HG02840 (cell line): ENCODE measurements at regions not wholly inside any gene's neighbourhood (a gene's known extent, or its start where the extent isn't known, plus 50 kb on each side); places are given as distances from the start of the nearest gene placed in this dataset.

Experiments used
- ATAC-seq: cut with Tn5 transposase; IDR thresholded peaks from one replicate; pipeline ENCODE4 v1.9.1; 2021; ENCODE audit warnings: mild to moderate bottlenecking, moderate library complexity, moderate number of reproducible peaks; ENCODE audit not compliant: unreplicated experiment, low FRiP score

DNA sequence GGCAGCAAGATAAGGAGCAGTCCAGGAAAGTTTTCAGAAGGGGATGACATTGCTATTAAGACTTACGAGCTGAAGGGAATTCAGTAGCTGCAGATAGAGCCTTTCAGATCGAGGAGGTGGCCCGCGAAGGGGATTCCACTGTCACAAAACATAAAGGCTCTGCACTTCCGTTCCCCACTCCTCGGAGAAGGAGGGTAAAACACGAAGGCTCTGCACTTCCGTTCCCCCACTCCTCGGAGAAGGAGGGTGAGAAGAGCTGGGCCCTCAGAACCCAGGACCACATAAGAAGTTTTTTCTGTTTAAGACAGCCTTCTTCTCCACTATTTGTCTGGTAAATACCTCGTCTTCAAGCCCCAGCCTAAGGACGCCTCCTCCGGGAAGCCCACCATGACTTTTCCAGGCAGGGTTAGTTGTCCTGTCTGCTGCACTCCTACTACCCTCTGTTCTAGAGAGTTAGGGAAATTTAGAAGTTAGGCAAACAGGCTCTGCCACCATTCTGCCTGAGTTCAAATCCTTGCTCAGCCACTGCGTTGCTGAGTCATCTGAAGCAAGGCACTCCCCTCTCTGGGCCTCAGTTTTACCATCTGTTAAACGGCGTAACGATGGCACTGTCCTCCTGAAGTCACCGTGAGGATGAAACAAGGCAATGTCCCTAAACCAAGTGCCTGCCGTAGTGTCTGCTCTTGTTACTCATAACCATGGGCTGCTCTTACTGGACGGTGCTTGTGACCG, 134.1 kb upstream of the HES1 start:
- ATAC-seq, result no peak

DNA sequence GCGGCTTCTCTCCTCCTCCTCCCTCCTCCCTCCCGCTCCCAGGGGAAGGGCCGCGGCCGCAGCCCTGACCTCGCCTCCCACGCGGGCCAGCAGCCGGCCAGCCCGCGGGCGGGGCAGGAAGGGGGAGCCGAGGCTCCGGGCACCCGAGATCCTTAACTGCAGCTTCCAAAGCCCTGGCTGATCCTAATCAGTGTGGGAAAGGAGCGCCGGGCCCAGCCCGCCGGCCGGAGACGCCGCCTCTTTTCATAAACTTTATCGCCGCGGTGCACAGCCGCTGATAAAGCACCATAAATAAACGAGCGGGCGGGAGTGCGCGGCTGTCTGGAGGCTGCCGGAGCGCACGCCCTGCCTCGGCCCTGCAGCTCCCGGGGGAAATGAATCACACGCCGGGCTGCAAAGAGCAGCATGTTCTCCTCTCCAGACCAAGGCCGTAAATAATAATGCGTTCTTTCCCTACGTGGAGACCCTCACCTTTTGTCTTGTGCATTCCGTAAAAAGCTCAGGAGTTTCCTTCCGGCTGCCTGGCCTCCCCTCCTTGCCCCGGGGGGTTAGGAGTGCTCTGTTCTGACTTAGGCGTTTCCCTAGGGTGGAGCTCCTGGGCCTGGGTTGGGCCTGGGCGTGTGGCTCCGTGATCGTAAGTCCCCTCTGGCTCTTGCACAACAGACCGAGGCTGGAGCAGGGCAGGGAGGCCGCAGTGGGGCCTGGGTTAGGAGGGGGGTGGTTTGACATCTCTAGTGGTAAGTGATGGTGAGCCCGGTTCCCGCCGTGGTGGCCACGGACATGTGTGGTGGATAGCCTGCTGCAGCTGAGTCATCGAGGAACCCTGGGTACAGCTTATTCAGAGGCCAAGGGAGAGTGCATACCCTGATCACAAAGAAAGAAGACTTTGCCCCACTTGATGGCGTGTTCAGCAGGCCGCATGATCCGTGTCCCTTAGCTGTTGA, 132.6 kb upstream of the HES1 start:
- peak; percentile 58 for ATAC-seq

DNA sequence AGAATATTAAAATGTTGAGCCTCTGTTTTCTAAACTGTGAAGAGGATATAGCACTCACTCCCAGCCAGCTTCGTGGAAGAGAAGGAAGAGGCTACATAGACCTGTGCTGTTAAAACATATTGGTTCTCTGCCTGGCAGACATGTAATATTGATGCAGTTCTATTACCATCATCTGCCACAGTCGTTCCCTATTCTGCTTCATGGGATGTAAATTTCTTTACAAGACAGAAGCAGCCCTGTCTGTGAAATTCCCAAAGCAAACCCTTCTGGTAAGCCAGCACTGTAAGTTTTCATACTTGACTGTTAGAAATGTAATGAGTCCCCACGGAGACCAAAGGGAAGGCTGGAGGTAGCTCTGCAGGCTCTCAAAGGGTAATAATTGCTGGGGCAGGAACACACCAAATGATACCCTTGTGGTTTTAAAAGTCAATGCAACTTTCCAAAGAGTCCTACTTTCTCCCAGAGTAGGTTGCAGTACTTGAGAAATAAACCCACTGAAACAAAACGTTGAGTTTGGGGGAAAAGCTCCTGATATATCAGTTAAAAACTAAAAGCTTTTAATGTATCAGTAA, 129.9 kb upstream of the HES1 start:
- no peak for ATAC-seq

DNA sequence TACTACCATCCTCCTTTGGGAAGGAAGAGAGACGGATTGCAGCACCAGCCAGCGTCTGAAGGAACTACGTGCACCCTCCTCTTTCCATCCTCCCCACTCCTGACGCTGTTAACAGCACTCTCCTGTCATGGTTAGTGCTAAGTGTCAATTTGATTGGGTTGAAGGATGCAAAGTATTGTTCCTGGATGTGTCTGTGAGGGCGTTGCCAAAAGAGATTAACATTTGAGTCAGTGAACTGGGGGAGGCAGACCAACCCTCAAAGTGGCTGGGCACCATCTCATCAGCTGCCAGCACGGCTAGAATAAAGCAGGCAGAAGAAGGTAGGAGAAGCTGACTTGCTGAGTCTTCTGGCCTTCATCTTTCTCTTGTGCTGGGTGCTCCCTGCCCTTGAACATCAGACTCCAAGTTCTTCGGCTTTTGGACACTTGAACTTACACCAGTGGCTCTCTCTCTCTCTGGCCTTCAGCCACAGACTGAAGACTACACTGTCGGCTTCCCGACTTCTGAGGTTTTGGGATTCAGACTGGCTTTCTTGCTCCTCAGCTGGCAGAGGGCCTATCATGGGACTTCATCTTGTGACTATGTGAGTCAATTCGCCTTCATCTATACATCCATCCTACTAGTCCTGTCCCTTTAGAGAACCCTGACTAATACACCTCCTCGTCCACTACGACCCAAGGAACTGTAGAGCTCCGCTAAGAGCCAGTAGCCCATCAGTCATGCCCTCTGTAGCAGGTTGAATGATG, 128.2 kb upstream of the HES1 start:
- no peak for ATAC-seq

DNA sequence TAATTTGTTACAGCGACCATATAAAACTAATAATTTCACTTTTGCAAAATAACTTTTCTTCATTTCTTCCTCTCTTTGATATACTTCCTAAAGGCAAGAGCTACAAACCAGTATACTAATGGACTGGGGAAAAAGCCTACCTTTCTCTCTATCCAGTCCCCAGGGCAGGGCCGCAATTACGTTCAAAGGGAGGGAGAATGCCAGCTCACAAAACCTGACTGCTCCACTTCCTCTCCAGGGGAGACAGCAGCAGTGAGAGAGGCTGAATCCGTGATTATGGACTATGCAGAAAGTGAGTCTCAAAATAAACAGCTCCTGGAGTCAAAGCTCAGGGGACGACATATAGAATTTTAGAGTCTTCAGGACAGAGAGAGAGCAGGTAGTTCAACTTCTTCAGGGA, 126.9 kb upstream of the HES1 start:
- no peak for ATAC-seq

DNA sequence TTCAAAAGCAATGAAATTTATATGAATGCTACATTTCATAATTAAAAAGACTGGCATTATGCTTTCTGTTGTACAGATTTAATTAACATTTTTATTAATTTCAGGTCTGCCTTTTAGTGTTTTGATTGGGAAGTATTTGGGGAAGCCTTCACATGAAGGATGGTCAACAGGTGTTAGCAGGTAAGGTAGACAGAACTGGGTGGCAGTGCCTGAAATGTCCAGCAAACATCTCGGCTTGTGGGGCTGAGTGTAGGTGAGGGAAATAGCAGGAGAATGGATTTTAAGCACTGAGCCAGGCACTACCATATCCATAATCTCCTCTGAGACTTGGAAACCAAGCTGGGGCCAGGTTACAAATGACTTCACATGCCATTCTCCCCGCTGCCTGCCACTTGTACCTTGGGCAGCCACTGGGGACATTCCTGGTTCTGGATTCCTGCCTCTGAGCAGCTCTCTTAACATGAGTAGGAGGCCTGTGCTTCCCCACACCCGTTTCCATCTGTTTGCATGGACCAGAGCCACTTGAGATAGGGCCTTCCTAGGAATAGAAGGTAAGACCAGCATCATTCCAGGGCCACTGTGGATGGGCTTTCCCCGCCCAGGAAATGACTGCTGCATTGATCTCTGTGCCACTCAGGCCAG, 125.9 kb upstream of the HES1 start:
- no peak for ATAC-seq

DNA sequence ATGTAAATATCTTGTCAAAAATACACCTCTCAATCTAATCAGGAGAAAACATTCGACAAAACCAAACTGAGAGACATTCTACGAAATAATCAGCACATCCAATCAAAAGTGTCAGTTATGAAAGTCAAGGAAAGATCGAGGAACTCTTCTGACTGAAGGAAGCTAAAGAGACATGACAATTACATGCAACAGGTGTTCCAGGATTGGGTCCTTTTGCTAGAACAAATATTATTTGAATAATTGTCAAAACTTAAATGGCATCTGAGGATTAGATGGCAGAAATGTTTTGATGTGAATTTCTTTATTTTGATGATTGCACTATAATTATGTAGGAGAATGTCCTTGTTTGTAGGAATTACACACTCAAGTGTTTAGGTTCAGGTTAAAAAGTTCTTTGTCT, 124.1 kb upstream of the HES1 start:
- ATAC-seq, result no peak

DNA sequence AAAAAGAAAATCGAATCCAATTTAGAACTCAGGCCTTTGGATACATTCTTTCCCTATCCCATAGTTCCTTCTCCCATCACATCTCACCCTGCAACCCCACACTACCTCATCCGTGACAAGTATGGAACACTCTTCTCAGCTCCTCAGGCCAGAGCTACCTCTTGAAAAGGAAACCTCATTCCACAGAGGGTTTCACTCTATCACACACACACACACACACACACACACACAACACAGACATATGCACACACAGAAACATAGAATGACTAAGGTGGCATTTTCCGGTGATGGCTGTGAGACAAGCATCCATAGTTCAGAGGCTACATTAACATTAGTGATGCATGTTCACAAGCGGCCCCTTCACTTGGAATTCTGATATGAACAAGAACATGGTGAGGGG, 122.0 kb upstream of the HES1 start:
- ATAC-seq, result no peak

DNA sequence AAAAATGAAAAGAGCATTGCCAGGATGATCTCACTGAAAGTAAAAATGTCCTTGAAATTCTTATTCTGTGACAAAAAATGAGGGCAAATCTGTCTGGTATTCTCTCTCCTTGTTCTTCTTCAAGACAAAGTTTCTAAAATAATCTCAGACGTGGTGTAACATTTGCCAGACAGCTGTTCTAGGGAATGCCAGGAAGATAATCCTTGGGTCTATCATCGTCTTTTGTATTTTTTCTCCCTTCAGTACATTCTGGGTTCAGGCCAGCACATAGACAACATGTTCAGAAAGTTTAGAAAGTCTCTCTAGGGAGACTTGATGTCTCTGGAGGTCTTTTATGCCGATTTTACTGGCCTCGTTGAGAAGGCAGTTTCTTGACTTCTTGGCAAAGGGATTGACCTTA, 121.2 kb upstream of the HES1 start:
- no peak for ATAC-seq

DNA sequence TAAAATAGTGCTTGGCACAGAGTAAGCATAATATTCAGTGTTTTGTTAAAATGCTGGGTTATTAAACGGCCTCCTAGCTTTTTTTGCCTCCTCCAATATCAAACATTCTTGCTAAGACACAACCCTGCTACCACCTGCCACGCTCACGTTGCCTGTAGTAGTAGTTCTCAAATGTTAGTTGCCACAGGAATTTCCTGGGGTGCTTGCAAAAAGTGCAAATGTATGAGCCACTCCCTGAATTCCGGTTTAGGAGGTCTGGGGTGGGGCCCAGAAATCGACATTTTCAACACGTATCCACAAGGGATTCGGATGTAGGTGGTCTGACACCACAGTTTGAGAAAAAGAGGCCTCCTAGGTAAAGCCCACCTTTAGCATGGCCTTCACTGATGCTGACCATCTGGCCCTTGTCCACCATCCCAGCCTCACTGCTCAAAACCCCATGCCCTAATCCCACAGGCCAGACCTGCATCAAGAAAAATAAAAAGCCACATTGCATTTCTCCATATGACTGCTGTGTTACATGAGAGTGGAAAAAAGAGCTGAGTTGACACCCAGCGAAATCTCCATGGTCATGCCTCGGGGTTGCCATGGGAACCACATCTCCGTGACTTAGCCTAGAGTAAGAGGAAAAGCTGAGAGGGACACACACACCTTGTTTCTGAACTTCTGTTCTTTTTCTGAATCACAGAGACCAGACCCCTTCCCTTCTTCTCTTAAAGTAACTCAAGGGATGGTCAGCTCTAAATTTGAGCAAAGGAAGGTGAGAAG, 116.4 kb upstream of the HES1 start:
- no peak for ATAC-seq

DNA sequence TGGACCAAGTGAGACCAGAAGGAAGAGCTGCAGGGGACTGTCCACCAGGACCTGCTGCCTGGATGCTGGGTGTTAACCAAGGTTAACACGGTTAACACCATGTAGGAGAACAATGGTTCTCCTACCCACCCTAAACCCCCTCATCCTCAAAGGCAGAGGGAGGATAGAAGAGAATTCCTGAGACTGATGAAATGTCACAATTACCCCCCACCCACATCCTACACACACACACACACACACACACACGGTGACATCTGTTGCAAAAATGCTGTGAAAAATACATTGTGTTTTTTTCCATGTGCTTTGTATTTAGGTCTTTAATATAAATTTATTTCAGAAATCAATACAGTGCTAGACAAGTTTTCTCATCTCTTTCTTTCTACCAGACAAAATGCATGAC, 113.9 kb upstream of the HES1 start:
- ATAC-seq, result no peak

DNA sequence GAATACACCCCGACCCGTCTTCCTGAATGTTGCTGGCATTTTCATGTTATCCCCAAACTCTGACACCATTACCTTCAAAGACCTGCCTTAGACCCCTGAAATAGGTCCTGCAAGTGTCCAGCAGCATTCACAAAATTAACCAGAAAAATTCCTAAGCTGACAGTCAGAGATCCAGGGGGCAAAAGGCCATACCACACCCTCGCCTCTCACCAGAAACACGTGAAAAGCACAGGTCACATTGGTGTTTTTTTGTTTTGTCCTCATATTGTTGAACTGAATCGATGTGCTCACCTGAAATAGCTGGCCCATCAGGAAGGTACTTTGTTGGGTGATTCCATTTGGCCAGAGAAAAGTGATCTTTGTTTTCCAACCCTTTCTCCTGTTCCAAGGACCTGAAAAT, 113.1 kb upstream of the HES1 start:
- no peak for ATAC-seq

DNA sequence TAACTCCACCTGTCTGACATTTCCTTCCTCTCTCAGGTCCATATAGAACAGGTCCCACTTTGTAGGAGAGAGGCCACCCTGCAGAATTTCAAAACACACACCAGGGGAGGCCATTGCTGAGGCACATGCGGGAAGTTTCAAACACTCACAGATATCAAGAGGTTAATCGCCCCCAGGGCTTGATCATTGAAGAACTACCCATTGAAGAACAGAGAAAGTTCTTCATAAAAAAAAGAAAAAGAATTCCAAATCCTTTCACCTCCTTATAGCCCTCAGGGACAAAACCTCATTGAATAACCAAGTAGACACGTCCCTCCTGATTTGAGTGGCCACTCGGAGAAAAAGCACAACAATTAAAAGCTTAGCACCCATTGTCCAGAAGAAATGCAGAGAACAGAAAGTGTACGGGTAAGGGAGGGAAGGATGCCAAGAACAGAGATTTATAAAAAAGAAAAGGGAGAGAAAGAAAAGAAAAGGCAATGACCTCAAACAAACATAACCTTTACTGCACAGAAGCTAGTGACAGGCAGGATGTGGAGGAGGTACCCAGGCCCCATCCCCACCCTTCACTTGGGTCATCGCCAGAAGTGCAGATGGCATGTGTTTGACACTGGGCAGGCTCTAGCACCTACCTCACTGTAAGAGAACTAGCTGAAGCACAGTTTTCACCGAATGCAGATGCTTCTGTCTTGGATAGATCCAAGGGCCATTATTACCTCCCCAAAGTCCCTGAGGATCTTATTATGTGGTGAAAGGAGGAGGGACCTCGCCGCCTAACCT, 112.3 kb upstream of the HES1 start:
- no peak for ATAC-seq

DNA sequence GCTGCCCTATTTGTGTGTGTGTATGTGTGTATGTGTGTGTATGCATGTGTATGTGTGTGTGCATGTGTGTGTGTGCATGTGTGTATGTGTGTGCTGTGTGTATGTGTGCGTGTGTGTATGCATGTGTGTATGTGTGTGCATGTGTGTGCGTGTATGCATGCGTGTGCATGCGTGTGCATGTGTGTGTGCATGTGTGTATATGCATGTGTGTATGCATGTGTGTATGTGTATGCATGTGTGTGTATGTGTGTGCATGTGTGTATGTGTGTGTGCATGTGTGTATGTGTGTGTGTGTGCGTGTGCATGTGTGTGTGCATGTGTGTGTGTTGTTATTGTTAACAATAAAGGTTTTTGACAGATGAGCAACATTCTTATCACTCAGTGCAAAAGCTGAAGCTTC, 110.8 kb upstream of the HES1 start:
- no peak for ATAC-seq

DNA sequence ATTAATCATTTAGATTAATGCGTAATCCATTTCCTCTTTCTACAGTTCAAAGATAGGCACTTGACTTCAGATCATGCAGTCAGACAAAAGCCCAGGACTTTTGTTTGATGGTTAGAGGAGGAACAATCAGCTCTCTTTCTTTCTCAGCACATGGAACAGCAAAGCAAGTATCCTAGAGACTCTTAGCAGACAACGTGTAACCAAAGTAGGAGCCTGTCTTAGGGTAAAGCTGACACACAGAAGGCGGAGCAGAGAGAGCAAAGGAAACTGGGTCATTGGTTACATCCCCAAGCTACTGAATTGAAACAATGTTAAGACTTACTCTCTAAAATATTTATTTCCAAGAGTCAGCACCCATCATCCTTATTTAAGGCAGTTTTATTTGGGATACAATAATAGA, 110.0 kb upstream of the HES1 start:
- ATAC-seq, result no peak

DNA sequence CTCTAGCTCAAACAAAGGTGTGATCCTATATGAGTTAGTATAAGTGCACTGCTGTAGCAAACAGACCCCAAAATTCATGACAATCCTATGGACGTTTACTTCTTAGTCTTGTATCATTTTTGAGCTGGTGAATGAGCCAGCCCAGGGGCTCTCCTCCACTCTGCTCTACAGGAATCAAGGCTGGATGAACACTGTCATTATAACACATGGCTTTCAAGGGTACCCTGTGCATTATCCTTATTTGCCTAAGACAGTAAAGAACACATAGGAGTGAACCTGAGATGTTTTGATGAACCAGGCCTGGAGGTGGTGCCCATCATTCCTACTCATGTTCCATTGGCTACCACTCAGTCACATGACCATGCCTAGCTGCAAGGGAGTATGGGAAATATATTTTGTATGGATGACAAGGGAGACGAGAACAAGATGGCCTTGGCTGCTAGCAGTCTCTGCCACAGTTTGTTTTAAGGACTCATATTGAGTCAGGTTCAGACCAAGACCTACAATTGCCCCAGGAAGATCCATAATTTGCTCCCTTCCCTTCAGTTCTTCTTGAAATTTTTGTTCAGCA, 107.4 kb upstream of the HES1 start:
- no peak for ATAC-seq

DNA sequence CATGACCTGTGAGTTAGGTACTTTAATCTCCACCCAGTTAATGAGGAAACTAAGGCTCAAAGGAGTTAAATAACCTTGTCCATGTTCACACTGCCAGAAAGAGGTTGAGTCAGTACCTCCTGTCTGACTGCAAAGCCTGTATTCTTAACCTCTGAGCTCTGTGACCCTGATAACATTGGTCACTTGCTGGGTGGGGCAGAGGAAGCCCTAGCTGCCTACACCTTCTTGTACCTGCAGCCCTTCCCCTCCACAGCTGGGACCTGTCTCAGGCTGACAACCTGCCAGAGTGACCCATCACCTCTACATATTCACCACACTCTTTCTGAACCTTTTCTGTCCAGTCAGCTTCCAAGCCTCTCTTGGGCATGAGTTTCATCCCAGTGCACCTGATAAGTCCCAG, 106.1 kb upstream of the HES1 start:
- ATAC-seq, result no peak

DNA sequence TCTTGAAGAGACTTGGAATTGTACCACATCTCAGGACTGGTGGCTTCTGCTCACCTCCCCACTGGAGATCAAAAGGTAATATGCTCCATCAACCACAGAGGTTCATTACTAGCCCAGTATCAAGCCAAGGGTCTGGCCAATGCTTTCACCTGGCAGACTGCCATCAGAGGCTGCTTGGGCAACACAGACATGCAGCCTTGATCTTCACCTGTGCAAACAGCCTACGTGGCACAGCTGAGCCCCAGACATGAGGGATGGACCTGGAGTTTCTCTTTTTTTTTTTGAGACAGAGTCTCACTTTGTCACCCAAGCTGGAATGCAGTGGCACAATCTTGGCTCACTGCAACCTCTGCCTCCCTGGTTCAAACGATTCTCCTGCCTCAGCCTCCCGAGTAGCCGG, 105.6 kb upstream of the HES1 start:
- no peak for ATAC-seq

DNA sequence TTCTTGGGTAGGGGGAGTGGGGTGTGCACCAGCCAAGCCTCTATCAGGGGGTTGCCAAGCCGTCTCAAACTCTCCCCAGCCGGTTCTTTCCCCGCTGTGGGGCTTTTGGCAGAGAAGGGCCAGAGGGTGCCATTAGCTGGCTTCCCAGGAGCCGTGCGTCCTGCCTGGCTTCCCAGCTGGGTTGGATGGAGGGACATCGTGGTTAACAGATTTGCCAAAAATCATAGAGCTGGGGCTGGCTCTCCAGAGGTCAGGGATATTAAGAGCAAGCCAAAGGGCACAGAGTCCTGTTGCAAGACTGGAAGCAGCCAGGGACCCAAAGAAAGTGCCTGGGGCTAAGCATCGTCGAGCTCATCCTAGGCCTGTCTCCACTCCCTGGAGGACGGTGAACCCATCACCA, 104.6 kb upstream of the HES1 start:
- no peak for ATAC-seq
